C4-2B (cell line): ENCODE measurements at regions not wholly inside any gene's neighbourhood (a gene's known extent, or its start where the extent isn't known, plus 50 kb on each side); places are given as distances from the start of the nearest gene placed in this dataset.

ENCODE experiments used
- CTCF ChIP-seq: fragments of 450-650 bp; conservative IDR thresholded peaks from 2 replicates; pipeline ENCODE4 v1.5.1; 2017; ENCODE audit warnings: mild to moderate bottlenecking
- ZFX ChIP-seq: fragments of 450-650 bp; IDR thresholded peaks from 2 replicates; pipeline ENCODE4 v1.6.1; 2017

GRCh38 chr7:13241416-13241815 is 554.0 kb downstream of the ARL4A start:
- no peak for TF ChIP-seq CTCF
- no peak for TF ChIP-seq ZFX
